ENCODE measurements at regions not wholly inside any gene's neighbourhood (a gene's known extent, or its start where the extent isn't known, plus 50 kb on each side); places are given as distances from the start of the nearest gene placed in this dataset.
"Not testable (repeated sequence)": the region's sequence is repeated elsewhere in the genome, so short reads cannot be mapped to it uniquely, and the experiment has no call there.

DNA sequence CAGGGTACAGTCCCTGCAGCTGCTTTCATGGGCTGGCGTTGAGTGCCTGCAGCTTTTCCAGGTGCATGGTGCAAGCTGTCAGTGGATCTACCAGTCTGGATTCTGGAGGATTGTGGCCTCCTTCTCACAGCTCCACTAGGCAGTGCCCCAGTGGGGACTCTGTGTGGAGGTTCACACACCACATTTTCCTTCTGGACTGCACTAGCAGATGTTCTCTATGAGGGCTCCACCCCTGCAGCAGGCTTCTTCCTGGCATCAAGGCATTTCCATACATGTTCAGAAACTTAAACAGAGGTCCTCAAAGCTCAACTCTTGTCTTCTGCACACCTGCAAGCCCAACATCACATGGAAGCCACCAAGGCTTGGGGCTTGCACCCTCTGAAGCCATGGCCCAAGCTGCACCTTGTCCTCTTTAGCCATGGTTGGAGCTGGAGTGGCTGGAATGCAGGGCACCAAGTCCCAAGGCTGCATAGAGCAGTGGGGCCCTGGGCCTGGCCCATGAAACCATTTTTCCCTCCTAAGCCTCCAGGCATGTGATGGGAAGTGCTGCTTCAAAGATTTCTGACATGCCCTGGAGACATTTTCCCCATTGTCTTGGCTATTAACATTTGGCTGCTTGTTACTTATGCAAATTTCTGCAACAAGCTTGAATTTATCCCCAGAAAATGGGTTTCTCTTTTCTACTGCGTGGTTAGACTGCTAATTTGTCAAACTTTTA is 250.2 kb upstream of the COPS8 start:
- DNase-seq = no peak

DNA sequence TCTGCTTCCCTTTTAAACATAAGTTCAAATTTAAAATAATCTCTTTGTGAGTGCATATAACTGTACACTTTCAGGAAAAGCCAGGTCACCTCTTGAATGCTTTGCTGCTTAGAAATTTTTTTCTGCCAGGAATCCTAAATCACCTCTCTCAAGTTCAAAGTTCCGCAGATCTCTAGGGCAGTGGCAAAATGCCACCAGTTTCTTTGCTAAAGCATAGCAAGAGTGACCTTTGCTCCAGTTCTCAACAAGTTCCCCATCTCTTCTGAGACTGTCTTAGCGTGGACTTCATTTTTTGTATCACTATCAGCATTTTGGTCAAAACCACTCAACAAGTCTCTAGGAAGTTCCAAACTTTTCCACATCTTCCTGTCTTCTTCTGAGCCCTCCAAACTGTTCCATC is 249.7 kb upstream of the COPS8 start:
- DNase-seq = not testable (repeated sequence)

DNA sequence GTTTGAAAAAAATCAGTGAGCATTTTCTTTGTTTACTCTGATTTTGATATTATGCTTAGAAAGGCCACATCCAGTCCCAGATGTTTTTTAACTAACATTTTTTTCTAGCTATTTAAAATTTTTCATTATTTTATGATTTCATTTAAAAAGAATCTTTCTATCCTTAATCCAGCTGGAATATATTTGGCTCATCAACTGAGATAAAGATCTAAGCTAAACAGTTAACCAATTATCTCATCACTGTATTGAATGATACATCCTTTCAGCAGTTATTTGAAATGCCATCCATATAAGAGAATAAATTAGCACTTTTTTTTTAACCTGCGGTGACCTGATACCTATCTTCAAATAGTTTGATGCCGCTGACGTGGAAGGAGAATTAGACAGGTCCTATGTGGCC is 245.5 kb upstream of the COPS8 start:
- DNase-seq = no peak

DNA sequence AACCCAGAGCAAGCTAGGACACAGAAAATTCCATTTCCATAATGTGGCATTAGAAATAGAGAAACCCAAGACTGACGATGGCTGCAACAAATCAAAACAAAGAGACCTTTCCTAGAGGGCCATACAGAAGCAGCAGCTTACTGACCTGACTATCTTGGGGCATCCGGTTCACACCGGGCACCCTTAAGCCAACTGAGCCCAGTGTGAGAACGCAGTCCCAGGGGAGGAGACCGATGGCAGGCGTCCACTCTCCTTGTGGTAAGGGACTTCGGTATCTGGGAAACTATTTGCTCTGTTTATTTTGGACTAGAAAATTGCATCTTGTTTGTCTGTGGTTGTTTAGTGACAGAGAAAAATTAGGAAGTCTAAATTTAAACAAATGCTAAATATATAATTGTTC is 244.8 kb upstream of the COPS8 start:
- DNase-seq = no peak

DNA sequence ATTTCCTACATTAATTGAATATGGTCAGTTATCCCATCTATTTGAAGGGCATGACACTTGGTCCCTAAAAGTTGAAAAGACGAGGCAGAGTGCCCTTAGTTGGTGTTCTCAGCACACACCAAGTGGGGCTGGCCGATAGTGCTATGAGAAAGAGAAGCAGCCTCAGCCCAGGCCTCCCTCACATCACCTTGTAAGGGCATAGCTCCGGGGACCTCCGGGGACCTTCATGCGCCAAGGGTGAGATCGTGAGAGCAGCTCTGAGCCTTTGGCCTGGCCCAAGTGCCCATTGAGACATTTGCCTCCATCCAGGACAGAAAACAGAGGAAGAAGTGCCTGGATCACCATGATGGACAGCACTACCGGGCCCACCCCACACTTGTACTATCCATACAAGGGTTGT is 244.3 kb upstream of the COPS8 start:
- no peak for DNase-seq

DNA sequence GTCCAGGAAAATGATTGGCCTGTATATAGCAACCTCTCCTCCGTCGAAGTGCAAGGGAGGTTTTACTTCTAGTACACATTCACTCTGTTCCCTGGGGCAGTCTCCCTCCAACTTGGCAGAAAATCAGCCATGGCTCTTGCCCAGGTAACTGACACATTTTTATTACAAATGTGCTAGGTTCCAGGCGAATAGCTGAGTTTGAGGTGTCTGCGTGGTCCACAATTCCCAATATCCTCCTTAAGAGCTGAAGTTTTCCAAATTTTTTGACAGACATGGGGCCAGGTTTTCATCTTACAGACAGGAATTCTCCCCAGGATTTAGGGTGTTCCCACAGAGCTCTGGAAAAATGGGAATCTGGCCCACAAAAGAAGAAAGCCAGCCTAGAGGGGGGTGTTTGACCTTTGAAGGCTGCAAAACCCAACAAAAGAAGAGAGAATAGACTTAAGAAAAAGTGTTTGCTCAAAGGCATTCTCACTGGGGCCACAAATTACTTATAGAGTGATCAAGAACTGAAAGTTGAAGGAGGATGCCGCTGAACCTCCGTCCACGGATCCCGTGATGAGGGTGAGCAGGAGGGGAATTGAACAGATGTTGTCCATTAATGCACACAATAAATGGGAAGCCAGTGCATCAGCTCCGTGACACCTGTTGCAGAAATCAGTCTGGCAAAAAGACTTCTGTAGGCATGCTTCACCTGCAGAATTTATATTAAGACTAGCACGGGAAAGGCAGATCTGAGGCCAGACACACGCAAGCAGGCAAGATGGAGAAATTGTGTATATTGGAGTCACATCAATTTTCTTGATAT is 242.3 kb upstream of the COPS8 start:
- no peak for DNase-seq

DNA sequence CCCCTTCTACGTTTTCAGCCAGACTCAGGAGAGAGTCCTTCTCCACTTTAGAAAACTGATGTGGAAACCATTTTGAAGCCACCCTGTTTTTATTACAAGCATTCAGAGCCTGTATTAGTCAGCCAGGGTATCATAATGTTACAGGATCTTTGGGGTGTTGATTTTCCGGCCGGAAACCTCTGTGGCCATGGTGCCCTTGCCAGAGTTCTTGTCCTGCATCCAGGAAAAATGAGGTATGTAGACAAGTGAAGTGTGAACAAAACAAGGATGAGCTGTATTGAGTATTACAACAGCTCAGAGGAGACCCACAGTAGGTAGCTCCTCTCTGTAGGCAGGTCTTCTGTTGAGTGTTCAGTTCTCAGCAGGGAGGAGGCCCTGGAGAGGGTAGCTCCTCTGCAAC is 241.0 kb upstream of the COPS8 start:
- DNase-seq = no peak

DNA sequence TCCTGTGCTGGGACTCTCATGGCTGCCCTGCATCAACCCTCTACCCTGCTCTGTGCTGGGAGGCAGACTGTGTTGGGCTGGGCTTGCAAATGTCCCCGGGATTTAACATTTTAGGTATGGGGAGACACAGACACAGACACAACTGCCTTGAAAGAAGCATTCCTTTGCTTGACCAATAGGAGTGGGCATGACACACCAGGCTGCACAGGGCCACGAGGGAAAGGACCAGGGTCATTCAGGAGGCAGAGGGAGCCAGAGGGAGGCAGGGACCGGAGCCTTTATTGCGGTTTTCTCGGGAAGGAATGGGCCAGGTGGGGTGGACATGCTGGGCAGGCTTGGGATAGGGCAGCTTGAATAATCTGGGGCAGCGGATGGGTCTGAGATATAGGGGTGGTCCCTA is 238.7 kb upstream of the COPS8 start:
- no peak for DNase-seq

DNA sequence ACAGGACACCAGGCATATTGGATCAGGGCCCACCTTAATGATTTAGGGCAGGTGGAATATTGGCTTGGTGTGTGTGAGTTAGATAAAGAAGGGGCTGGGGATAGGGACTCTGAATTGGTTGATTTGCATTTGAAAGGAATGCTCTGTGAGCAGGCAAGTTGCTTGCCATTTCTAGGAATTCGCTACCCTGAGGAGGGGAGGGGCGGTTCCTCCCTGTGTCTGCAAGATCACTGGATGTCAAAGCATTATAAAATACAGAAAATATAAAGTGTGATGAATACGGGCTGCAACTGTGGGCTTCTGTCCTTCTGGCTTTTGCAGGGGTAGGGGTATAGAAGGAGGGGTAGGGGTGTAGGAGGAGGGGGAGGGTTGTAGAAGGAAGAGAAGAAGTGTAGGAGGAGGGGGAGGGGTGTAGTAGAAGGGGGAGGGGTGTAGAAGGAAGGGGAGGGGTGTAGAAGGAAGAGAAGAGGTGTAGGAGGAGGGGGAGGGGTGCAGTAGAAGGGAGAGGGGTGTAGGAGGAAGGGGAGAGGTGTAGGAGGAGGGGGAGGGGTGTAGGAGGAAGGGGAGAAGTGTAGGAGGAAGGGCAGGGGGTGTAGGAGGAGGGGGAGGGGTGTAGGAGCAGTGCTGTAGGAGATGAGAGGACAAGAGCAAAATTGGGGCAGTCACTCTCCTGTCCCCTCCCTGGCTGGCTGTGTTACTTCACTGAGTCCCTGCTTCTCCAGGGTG is 238.0 kb upstream of the COPS8 start:
- no peak for DNase-seq

DNA sequence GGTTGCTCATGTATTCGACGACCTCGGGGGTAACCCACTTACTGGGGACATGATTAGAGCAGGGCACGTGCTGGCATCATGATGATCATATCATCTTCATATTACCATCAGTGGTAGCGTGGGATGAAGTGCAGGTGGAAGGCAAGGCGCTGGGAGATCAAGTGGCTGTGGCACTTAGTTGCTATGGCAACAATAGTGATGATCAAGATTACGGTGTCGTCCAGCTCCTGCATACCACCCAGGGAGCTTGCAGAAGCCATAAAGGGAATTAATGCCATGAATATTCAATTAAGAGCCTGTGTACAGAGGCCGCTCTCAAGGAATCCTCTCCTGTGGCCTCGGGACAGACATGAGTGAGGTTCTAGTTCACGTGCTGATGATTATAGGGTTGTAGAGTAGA is 237.2 kb upstream of the COPS8 start:
- DNase-seq = no peak

DNA sequence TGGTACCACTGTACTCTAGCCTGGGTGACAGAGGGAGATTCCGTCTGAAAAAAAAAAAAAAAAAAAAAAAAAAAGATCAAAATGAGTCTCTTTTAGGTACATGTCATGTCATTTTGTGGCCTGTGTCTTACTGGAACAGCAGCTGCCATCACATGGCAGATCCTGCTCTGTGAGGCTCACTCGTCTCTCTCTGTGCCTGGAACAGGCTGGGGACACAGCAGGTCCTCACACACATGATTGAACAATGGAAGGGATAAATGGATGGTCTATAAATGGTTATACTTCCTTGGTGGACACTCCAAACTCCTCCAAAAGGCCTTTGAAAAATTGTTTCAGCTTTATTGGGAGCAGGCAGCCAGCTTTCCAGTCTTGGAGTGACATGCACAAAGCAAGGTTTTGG is 236.2 kb upstream of the COPS8 start:
- DNase-seq = no peak

DNA sequence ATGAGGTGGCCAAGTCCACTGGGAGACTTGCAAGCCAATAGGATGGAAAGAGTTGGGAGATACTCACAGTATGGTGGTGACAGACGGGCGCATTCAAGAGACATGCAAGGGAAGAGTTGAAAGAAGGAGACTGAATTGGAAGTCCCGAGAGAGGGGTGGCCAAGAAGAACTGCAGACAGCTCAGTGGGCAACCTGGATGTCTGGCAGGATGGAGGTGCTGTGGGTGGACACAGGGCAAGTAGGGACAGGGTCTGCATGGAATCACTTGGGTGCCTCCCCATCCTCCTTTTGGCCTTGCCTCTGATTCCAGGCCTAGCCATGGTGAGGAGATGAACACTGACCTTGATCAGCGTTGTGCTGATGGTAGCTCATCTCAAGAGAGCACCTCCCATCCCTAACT is 235.7 kb upstream of the COPS8 start:
- no peak for DNase-seq

DNA sequence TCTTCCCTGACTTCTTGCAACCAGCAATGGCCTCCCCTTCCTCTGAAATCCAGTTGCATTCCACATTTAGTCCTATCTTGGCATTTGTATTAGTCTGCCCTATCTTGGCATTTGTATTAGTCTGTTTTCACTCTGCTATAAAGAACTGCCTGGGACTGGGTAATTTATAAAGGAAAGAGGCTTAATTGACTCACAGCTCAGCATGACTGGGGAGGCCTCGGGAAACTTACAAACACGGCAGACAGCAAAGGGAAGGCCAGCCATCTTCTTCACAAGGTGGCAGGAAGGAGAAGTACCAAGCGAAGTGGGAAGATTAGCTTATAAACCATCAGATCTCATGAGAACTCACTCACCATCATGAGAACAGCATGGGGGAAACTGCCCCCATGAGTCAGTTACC is 234.5 kb upstream of the COPS8 start:
- DNase-seq = no peak

DNA sequence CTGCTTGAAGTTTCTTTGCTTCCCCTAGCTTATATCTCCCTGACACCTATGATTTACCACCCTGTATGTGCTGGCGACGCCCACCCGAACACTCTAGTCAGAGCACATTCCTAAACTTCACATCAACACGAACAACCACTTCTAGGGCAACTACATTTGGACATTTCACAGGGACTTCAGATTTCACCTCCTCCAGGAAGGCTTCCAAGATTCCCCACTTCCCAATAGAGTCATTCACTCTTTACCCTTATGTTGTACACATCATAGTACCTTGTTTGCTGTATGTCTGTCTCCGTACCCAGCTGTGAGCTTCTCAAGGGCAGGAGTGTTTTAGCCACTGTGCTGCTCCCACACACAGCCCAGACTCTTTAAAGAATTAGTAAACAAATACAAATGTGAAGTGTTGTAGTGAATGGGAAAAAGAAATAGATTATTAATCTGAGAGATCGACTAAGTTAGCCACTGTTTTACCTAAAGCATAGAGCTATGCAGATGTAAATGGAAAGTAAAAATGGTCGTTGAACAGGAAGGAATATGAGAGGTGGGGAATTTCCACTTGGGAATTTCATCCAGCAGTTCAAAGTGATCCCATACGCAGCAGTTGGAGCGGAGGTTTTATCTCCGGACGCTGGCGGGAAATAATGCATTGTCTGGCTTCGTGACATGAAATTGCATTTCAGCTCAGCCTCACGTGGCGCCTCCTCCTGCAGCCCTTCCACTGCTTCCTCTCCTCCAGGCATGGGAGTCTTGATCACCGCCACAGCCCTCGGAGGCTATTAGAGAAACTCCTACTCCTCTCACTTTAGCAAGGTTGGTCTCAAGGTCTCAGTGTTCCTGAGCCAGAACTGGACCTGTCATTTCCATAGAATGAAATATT is 233.4 kb upstream of the COPS8 start:
- DNase-seq = no peak

DNA sequence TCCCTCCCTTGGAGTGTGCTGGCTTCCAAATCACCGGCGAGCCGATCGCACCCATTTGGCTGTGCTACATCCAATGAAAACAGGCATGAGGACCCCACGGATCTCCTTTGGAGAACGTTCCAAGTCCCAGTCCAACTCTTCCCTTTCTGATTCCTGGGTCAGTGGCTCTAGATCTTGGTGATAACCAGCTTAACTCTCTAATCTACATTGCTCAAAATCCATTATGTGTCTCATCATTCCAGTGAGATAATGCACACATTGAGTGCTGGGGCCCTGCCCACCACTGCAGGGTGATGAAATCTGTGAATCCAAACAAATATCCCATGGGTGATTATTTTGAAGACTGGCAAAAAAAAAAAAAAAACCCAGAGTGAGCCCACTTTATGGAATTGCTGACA is 232.7 kb upstream of the COPS8 start:
- no peak for DNase-seq

DNA sequence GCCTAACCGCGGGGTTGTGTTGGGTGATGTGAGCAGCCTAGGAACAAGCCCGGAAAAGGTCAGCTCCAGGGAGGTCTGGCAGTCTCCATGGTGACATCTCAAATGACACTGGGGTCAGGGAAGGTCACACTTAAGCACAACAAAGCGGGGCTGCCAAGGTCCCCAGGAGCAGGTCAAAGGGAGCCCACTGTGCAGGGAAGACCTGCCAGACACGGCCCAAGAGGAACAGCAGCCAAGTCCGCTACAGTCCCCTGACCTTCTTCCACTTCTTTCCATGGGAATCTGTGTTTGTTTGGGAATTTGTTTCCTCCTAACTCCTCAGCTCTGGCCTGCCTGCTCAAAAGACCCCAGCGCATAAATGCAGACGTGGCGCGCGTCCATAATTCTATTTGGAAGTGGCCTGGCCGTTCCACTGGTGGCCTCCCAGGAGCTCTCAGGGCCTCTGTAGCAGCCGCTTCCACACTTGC is 232.1 kb upstream of the COPS8 start:
- DNase-seq = no peak

DNA sequence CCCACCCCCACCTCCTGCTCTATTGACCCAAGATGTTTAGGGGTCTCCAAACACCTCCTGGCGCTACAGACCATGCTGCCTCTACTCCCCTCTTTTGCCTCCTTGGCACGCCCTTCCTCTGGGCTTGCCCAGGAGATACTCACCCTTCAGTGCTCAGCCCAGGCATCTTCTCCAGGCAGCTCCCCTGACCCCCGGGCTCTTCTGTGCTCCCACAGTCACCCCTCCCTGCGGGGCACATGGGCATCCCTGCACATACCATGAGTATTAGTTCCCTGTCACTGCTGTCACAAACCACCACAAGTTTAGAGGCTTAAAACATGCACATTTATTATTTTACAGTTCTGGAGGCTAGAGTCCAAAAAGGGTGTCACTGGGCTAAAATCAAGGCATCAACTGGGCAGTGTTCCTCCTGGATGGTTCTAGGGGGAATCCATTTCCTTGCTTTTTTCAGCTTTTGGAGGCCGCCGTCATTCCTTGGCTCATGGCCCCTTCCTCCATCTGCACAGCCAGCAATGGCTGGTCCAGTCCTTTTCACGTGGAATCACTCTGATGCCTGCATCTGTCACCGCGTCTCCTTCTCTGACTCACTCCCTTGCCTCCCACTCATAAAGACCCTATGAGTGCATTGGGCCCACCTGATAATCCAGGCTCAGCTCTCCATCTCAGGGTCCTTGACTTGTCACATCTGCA is 230.4 kb upstream of the COPS8 start:
- DNase-seq = no peak

DNA sequence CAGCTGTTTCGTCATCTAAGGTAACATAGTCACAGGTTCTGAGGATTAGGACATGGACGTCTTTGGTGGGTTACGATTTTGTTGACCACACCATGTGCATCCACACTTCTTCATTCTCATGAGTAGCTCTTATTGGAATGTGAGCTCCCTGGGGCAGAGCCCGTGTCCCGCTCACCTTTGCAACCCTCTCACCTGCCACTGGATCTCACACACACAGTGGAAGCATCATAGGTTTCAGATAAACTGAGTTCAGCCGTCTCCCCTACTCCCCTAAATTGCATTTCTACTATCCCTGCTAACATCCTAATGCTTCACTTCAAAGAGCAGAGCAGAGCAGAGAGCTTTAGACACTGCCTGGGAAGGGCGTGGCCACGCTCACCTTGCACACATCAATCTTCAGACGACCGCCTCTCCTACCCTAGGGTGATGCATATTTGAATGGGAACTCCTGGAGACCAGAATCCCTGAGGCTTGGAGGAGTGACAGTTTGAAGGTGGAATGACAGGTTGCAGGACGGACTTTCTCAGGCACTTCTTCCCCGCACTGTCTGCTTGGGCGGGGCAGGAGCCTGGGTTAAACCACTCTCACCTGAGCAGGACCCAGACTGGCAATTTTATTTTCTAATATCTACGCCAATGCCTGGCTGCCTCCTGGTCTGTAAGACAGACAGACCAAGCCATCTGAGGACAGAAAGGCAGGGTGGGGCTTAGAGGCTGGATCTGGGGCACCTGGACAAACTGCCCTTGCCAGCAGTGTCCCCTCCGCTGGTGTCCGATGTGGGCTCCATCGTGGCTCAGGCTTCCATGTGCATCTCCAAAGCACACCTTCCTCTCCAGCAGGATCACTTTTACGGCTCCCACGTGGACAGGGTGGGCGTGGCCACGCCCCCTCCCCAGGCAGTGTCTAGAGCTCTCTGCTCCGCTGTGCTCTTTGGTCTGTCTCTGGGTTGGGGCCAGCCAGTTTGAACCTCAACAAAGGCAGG is 229.5 kb upstream of the COPS8 start:
- DNase-seq = no peak

DNA sequence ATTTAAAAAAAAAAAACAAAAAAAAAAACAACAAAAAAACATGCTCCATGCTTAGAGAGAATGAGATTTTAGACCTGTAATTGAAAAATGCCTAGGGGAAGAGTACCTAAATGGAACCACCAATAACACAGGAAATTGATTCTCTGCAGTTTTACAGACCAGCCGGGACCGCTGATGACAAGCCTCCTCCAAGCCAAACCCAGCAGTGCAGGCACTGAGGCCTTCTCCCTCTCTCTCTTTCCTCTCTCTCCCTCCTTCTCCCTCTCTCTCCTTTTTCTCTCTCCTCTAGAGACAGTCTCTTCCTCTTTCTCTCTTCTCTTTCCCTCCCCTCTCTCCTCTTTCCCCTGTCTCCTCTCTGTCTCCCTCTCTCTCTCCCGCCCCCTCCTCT is 228.8 kb upstream of the COPS8 start:
- no peak for DNase-seq

DNA sequence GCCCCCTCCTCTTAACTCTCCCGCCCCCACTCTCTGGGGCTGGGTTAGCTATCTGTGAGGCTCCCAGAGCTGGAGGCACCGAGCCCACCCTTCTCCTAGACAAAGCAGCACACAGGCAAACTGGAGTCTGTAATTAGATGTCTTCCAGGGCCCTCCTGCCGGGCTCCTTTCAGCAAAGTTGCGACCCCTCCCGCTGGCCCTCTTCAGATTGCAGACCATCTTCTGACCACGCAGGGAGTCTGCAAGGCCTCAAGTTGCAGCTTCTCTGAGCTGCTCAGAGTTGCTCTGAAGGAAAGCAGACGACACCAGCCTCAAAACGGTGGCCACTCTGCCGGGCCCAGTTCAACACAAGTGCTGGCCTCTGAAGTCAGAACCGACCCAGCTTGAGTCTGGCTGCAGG is 228.4 kb upstream of the COPS8 start:
- DNase-seq = no peak

DNA sequence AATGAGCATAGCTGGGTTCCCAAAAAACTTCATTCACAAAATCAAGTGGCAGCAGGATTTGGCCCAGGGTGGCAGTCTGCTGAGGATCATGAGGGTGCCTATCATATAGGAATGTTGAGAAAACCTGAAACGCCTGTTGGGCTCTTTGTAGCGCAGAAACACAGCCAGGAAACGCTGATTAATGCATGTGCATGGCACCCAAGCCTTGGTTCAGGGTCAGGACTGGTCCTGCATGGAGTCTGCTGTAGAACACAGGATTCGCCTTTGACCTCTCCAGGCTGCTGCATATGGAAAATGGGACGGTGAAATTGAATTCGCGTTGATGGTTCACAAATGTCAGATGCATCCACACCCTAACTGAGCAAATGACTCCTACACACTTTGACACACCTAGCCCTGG is 227.9 kb upstream of the COPS8 start:
- no peak for DNase-seq

Measured in activated CD4-positive, alpha-beta T cell treated with anti-CD3 and anti-CD28 coated beads, Interleukin-2, amount 50 U/mL, for 48 hours (primary cell).